ENCODE measurements at regions not wholly inside any gene's neighbourhood (a gene's known extent, or its start where the extent isn't known, plus 50 kb on each side); places are given as distances from the start of the nearest gene placed in this dataset.

- no peak for DNase-seq (ENCODE audit: low spot score)
These were observed 102.2 kb upstream of the IL6 start for GRCh38 chr7:22624781-22625180.

- DNase-seq (ENCODE audit: low spot score), result no peak
These were observed 104.7 kb upstream of the IL6 start for GRCh38 chr7:22622116-22622785.

GRCh38 chr7:22618528-22618927 is 108.5 kb upstream of the IL6 start:
- DNase-seq (ENCODE audit: low spot score), result no peak

GRCh38 chr7:22617166-22617565 is 109.8 kb upstream of the IL6 start:
- DNase-seq (ENCODE audit: low spot score), result no peak

GRCh38 chr7:22613496-22613895 is 113.5 kb upstream of the IL6 start:
- DNase-seq (ENCODE audit: low spot score), result no peak

- no peak for DNase-seq (ENCODE audit: low spot score)
These were observed 112.8 kb upstream of the STEAP1B start for GRCh38 chr7:22612776-22613175.

- no peak for DNase-seq (ENCODE audit: low spot score)
These were observed 111.7 kb upstream of the STEAP1B start for GRCh38 chr7:22611758-22612079.

GRCh38 chr7:22610951-22611757 is 111.2 kb upstream of the STEAP1B start:
- no peak for DNase-seq (ENCODE audit: low spot score)

GRCh38 chr7:22610263-22610662 is 110.3 kb upstream of the STEAP1B start:
- no peak for DNase-seq (ENCODE audit: low spot score)

GRCh38 chr7:22607180-22607579 is 107.2 kb upstream of the STEAP1B start:
- no peak for DNase-seq (ENCODE audit: low spot score)

GRCh38 chr7:22604246-22604645 is 104.3 kb upstream of the STEAP1B start:
- DNase-seq (ENCODE audit: low spot score), result no peak

GRCh38 chr7:22601812-22602565 is 102.0 kb upstream of the STEAP1B start:
- no peak for DNase-seq (ENCODE audit: low spot score)

GRCh38 chr7:22601408-22601807 is 101.4 kb upstream of the STEAP1B start:
- DNase-seq (ENCODE audit: low spot score), result no peak

- no peak for DNase-seq (ENCODE audit: low spot score)
These were observed 101.0 kb upstream of the STEAP1B start for GRCh38 chr7:22601003-22601402.

GRCh38 chr7:22598318-22598920 is 98.4 kb upstream of the STEAP1B start:
- DNase-seq (ENCODE audit: low spot score), result no peak

- DNase-seq (ENCODE audit: low spot score), result no peak
These were observed 97.9 kb upstream of the STEAP1B start for GRCh38 chr7:22597844-22598243.

- DNase-seq (ENCODE audit: low spot score), result no peak
These were observed 96.9 kb upstream of the STEAP1B start for GRCh38 chr7:22596763-22597400.

- no peak for DNase-seq (ENCODE audit: low spot score)
These were observed 94.0 kb upstream of the STEAP1B start for GRCh38 chr7:22594020-22594419.

GRCh38 chr7:22591271-22591670 is 91.3 kb upstream of the STEAP1B start:
- DNase-seq (ENCODE audit: low spot score), result no peak

- no peak for DNase-seq (ENCODE audit: low spot score)
These were observed 89.7 kb upstream of the STEAP1B start for GRCh38 chr7:22589641-22590201.

GRCh38 chr7:22588351-22588750 is 88.4 kb upstream of the STEAP1B start:
- no peak for DNase-seq (ENCODE audit: low spot score)

GRCh38 chr7:22587322-22587721 is 87.3 kb upstream of the STEAP1B start:
- no peak for DNase-seq (ENCODE audit: low spot score)
